NOMO-1 treated with dmso at 0.1 percent for 144 hours (cell line): ENCODE measurements at regions not wholly inside any gene's neighbourhood (a gene's known extent, or its start where the extent isn't known, plus 50 kb on each side); places are given as distances from the start of the nearest gene placed in this dataset.
"Not testable (repeated sequence)": the region's sequence is repeated elsewhere in the genome, so short reads cannot be mapped to it uniquely, and the experiment has no call there.

Source experiments
- DNase-seq: peaks from one replicate; lab custom pipeline; 2025; ENCODE audit not compliant: unreplicated experiment; lab: John Stamatoyannopoulos, UW

DNA sequence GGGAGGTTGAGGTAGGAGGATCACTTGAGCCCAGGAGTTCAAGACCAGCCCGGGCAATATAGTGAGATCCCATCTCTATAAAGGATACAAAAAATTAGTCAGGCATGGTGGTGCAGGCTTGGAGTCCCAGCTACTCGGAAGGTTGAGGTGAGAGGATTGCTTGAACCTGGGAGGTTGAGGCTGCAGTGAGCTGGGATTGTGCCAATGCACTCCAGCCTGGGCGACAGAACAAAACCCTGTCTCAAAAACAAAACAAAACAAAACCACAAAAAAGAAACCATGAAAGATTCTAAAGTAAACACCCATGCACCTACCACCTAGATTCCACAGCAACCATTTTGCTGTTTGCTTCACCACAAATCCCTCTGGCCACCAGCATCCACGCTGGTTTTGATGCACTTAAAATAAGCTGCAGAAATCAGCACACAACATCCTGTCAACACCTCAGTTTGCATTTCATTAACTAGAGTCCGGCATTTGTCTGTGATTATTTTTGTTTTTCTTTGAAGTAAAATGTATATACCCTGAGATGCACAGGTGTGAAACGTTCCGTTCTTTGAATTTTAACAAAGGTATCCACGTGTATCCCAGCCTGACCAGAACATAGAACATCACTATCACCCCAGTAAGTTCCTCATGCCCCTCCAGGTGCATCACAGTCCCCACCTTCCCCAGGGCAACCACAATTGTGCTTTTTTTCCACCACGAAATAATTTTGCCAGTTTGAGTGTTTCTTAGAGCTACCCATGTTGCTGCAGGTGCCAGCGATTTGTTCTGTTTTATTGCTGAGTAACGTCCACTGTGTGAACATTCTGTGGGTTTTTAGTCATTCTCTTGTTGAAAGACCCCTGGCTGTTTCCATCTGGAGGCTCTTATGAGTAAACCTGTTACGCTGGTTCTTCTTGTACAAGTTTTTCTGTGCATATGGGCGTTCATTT lies 191.5 kb downstream of the SEC14L1 start:
- no peak for DNase-seq

DNA sequence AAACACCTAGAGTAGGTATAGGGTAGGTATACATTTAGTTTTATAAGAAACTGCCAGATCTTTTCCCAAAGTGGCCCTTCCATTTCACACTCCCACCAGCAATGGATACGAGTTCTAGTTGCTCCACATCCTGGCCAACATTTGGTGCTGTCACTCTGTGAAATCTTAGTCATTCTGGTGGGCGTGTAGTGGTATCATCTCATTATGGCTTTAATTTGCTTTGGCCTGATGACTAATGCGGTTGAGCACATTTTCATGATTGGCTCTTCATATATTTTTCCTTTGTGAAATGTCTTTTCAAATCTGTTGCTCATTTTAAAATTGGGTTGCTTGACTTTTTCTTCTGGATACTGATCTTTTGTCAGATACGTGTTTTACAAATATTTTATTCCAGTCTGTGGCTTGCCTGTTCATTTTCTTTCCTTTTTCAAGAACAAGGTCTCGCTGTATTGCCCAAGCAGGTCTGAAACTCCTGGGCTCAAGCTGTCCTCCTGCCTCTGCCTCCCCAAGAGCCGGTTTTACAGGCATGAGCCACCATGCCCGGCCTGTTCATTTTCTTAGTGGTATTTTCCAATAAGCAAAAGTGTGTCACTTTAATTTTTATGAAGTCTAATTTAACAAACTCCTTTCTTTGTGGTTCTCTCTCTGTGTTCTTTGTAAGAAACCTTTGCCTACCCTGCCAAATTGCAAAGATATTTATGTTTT lies 192.4 kb downstream of the SEC14L1 start:
- DNase-seq, result no peak

DNA sequence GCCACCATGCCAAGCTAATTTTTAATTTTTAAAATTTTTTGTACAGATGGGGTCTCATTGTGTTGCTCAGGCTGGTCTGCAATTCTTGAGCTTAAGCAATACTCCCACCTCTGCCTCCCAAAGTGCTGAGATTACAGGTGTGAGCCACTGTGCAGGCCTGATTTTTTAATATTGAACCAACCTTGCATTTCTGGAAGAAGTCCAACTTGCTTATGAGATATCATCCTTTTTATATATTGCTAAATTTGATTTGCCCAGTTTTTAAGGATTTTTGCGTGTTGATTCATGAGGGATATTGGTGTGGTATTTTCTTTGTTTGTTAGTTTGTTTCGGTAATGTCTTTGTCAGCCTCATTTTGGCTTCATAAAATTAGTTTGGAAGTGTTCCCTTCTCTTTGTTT lies 196.4 kb downstream of the SEC14L1 start:
- no peak for DNase-seq

DNA sequence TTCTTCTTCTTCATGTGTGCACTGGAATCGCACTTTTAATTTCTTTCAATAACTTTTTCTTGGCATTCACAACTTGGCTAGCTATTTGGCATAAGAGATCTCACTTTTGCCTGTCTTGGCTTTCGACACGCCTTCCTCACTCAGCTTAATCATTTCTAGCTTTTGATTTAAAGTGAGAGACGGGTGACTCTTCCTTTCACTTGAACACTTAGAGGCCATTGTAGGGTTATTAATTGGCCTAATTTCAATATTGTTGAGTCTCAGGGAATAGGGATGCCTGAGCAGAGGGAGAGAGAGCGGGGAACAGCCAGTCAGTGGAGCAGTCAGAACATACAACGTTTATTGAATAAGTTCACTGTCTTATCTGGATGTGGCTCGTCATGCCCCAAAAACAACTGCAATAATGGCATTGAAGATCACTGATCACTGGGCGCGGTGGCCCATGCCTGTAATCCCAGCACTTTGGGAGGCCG lies 200.3 kb downstream of the SEC14L1 start:
- no peak for DNase-seq

DNA sequence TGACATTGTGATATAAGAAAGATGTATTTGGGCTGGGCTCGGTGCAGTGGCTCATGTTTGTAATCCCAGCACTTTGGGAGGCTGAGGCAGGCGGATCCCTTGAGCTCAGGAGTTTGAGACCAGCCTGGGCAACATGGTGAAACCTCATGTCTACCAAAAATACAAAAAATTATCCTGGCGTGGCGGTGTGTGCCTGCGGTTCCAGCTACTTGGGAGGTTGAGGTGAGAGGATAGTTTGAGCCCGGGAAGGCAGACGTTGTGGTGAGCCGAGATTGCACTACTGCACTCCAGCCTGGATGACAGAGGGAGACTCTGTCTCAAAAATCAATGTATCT lies 201.9 kb downstream of the SEC14L1 start:
- not testable (repeated sequence) for DNase-seq

DNA sequence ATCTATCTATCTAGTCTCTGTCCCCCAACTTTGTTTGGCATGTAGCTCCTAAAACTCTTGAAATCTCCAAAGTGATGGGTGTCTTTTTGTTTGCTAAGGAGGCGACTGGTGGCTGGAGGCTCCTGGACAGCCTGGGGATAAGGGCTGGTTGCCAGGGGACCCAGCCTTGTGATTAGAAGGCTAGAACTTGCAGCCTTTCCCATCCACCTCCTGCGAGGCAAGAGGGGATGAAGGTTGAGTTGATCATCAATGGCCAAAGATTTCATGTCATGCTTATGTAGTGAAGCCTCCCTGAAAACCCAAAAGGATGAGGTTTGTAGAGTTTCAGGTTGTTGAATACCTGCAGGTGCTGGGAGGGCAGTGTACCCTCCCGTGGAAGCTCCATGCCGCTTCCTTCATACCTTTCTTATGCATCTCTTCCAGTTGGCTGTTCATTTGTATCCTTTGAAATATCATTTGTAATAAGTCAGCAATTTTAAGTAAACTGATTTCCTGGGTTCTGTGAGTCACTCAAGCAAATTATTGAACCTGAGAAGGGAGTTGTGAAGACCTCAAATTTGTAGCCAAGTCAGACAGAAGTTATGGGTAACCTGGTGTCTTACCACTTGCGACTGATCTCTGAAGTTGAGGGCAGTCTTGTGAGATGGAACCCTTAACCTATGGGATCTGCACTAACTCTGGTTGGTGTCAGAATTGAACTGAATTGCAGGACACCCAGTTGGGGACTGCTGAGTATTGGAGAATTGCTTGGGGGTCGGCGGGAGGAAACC lies 202.4 kb downstream of the SEC14L1 start:
- no peak for DNase-seq

DNA sequence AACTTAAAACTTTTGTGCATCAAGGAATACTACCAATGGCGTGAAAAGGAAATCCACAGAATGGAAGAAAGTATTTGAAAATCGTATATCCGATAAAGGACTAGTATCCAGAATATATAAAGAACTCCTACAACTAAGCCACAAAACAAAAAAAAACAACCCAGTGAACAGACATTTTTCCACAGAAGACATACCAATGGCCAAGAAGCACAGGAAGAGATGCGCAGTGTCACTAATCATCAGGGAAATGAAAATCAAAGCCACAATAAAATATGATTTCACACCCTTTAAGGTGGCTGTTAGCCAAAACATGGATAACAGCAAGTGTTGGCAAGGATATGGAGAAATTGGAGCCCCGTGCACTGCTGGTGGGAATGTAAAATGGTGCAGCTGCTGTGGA lies 203.3 kb downstream of the SEC14L1 start:
- DNase-seq, result no peak

DNA sequence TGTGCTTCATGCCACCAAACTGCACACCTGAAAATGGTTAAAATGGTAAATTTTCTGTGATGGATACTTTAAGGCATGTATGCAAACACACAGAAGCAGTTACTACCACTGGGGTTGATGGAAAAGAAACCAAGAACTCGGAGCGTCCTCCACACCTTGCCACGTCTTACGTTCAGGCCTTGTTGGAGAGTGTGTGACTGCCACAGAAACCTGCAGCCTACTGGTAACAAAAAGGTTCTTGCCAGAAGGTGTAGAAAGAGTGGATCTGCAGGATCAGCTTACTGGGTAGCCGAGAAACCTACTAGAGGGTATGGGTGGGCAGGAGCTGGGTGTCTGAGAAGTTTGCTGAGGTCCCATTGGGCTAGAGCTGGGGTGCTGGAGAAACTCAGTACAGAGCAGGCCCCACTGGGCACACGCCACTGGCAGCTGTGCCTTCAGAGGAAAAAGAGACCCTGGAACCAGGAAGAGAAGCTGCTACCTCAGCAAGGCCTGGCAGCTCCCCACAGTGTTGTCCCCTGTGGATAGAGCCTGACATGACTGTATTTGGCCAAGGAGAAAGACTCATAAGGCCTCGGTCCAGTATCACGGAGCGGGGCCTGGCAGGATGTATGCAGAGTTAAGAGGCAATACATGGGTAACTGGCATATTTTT lies 204.6 kb downstream of the SEC14L1 start:
- DNase-seq, result no peak

DNA sequence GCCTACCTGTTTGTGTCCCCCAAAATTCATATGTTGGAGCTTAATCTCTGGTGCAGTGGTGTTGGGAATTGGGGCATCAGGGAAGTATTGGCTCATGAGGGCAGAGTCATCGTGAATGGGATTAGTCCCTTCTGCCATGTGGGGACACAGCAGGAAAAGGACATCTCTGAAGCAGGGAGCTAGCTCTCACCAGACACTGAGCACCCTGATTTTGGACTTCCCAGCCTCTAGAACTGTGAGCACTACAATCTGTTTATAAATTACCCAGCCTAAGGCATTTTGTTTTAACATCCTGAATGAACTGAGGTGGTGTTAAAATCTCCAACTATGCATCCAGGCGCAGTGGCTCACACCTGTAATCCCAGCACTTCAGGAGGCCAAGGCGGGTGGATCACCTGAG lies 206.0 kb downstream of the SEC14L1 start:
- DNase-seq, result no peak

DNA sequence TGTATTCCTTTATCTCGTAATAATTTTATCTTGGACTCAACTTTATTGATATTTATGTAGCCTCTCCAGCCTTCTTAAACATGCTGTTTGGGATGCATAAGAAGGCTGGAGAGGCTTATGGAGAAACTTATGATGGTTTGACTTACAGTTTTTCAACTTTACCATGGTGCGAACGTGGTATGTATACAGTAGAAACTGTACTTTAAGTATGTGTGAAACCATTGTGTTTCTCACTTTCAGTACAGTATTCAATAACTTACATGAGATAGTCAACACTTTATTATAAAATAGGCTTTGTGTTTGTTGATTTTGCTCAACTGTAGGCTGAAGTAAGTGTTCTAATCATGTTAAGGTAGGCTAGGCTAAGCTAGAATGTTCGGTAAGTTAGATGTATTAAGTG lies 206.8 kb downstream of the SEC14L1 start:
- no peak for DNase-seq

DNA sequence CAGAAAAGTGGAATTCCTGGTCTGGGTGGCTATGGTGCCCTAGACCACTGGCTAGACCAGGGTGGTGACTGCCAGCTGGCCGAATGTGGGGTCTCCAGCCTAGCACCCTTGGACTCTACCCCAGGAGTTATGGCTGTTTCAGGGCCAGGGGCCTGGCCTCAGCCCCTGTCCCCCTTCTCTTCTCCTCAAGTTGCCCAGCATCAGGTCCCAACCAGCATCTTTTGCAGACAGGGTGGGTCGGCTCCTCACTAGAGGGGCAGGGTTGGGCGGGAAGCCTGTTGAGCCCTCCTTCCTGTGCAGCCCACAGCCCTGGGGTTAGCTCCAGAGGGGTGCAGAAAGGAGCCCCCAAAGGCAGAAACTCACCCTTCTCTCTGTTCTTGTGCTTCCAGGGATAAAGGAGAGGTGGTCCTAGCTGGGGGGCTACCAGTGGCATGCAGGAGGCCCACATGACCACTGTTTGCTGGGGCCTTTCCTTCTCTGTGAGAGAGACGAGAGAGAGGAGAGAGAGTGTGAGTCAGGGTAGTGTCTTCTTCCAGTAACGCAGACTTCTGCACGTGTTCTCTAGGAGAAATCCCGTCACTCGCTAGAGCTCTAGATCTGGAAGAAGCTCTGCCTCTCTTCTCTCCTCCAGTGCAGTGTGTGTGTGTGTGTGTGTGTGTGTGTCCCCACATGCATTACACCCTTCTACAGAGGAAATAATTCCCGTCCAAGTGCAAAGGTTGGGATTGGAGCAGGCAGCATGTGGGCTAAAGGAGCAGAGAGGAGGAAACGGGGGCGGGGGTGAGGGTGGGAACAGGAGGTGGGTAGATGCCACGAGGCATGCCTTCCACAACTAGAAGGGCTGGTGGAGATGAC lies 209.4 kb downstream of the SEC14L1 start:
- DNase-seq, result no peak

DNA sequence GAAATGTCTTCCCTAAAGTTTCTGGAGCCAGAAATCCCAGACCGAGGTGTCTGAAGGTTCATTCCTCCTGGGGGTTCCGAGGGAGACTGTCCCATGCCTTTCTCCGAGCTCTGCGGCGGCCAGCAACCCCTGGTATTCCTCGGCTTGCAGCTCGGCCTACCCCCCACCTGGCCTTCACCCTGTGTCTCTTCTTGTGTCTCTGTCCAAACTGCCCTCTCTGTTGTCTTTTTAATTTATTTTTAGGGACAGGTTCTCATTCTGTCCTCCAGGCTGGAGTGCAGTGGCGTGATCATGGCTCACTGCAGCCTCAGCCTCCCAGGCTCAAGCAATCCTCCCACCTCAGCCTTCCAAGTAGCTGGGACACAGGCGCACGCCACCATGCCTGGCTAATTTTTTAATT lies 211.7 kb downstream of the SEC14L1 start:
- DNase-seq, result no peak

DNA sequence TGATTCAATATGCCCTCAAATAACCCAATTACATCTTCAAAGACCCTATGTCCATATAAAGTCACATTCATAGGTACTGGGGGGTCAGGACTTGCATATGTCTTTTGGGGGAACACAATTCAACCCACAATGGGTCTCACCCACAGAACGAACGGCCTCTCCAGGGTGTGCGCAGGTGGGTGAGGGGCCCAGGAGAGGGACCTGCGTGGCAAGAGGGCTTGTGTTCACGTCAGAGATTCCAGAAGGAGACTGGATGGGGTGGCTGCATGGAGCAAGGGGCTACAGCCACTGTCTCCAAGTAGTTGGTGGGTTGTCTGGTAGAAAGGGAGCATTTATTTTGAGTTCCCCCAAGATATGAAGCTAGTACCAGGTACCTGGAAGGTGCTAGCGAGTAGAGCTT lies 212.2 kb downstream of the SEC14L1 start:
- no peak for DNase-seq

DNA sequence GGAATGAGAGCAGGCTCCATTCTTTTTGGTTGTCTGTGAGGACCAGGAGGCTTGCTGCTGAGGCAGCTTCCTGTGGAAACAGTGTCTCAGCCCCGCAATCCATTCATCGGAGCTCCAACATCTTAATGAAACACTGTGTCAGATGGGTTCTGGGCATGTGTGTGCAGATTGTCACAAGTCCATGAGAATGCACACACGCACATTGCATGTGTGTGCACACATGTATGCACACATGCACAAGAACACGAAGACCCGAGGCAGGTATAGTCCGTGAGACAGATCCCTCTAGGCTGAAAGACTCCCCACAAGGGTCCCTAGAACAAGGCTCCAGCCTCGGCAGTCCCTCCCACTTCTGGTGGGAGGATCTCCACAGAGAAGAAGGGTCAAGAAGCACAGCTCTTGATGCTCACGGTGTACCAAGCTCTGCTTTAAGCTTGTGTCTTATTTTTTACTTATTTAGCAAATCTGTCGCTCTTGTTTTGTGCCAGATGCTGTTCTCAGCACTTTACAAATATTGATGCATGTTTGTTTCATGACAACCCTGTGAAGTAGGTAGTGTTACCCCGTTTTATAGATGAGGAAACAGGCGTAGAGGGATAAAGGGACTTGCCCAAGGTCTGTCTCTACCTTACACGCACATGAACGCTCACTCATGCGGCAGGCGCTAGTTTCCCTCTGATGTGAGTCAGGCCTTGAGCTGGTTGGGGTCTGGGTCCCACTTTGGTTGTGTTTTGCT lies 213.1 kb downstream of the SEC14L1 start:
- no peak for DNase-seq

DNA sequence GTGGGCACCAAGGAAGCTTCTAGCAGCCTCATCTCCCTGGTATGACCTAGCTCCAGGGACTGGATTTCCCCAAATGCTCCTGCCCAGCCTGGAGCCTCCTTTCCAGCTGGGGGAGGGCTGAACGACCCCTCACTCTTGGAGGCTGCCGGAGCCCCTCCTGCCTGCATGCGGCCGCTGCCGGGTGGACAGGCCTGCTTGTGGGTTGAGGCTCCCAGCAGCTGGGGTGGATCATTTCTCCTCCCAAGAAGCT lies 213.6 kb downstream of the SEC14L1 start:
- DNase-seq, result no peak

DNA sequence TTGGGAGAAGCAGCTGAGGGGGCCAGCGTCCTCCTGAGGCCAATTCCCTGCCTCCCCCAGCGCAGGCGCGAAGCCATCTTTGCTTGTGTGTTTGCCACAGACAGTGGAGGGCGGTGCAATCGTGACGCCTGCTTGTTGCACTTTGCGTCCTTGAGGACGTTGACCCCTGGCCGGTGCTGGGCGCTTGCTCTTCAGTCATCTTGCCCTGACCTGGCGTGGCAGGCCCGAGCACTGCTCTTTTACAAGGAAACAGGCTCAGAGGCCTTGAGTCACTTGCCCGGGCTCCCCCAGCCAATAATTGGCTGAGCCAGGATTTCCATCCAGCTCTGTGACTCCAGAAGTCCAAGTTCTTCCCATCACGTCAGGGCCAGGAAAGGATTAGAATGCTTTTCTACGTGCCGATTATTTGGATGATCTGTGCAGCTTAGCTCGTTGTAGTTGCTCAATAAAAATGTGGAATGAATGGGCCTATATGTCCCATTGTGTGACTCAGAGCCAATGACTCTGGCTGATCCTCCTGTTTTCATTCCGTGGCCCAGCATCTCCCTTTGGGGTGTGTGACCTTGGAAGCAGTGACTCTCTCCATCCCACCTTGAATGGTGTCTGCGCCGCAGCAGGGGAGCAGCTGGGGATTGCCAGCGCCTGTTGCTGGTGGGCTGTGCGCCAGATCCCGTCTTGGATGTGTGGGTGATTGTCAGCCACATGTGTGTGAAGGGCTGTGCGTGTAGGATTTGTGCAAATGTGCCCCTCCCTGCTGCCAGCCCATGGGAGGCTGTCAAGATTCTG lies 214.1 kb downstream of the SEC14L1 start:
- DNase-seq, result no peak

DNA sequence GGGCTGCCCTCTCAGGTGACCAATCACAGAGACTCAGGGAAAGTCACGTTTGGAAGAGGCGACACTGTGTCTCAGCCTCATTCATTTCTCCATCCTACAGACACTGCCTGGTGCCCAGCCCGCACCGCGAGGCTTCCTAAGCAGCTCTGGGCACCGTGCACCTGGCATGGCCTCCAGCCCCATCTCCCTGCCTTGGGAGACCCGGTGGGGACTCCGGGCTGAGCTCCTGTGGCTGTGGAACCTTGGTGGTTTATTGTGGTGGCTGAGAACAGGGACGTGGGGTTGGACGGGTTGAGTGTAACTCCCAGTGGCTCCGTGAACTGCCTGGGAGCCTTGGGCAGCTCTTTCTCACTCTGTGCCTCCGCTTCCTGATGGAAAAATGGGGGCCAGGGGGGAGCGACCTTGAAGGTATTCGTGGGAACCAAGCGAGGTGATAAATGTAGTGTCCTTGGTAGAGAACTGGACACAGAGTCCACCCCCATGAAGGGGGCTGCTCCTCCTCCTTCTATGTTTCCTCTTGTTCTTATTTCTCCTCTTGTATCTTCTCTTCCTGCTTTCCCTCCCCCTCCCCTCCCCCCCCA lies 215.4 kb downstream of the SEC14L1 start:
- peak; percentile 1 for DNase-seq

DNA sequence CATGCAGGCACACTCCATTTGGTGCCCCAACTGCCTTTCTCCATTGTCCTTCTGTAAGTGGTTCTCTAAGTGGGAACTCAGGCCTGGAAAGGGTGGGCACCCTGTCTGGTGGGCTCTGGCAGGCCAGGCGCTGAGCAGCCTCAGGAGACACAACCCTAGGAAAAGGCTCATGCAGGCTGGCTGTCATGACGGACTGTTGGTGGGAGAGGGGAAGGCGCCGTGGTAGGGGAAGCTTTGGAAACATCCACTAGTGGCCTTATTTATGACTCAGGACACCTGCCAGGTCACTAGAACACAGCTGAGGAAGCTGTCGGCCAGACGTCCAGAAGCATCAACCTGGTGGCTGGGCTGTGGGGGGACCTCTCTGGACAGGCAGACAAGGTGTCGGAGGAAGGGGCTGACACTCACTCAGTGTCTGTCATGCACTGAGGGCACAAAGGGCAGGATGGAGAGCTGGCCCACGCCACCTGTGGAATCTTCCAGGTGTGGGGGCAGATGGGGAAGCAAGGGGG lies 216.0 kb downstream of the SEC14L1 start:
- no peak for DNase-seq
